H1 (cell line): ENCODE measurements at regions not wholly inside any gene's neighbourhood (a gene's known extent, or its start where the extent isn't known, plus 50 kb on each side); places are given as distances from the start of the nearest gene placed in this dataset.

Experiments used
- CREB1 ChIP-seq: IDR thresholded peaks from 2 replicates; pipeline ENCODE4 v1.6.1; 2012; ENCODE audit warnings: inconsistent platforms
- CTBP2 ChIP-seq: IDR thresholded peaks from 2 replicates; pipeline ENCODE4 v1.7.0; 2011; ENCODE audit warnings: borderline replicate concordance, mild to moderate bottlenecking, moderate library complexity, mixed read lengths, low read length; ENCODE audit not compliant: insufficient read depth, insufficient read length
- CTCF ChIP-seq, 3 experiments: IDR thresholded peaks; 1 replicate in 2 of 3; 2 replicates in 1 of 3; pipeline versions ENCODE4 v1.5.1 to v1.6.1; 2011; ENCODE audit warnings: low read length in 3 of 3, mild to moderate bottlenecking in 3 of 3, inconsistent platforms in 2 of 3, low read depth in 1 of 3, moderate library complexity in 1 of 3; ENCODE audit not compliant: insufficient read depth in 1 of 3; ENCODE audit errors: control extremely low read depth in 1 of 3
- EZH2 ChIP-seq: fragments of 200-600 bp; sonication (generic); IDR thresholded peaks from 2 replicates; pipeline ENCODE4 v1.7.1; 2012; ENCODE audit warnings: low read depth, mild to moderate bottlenecking, moderate library complexity, low read length, inconsistent platforms; ENCODE audit not compliant: severe bottlenecking
- MAX ChIP-seq: IDR thresholded peaks from 2 replicates; pipeline ENCODE4 v1.6.1; 2012; ENCODE audit warnings: inconsistent platforms
- POLR2A ChIP-seq, 2 experiments: IDR thresholded peaks; 1 replicate in 1 of 2; 2 replicates in 1 of 2; pipeline ENCODE4 v1.6.1; 2011; ENCODE audit warnings: low read depth in 2 of 2, low read length in 2 of 2, mild to moderate bottlenecking in 2 of 2; ENCODE audit errors: control extremely low read depth in 1 of 2
- POLR2AphosphoS5 ChIP-seq: IDR thresholded peaks from 2 replicates; pipeline ENCODE4 v1.6.1; 2011; ENCODE audit warnings: low read depth, low read length
- RNF2 ChIP-seq: fragments of 200-900, 300-1000 bp; sonication (generic); IDR thresholded peaks from 2 replicates; pipeline ENCODE4 v1.7.1; 2016; ENCODE audit warnings: borderline replicate concordance, low read depth, mild to moderate bottlenecking, antibody characterized with exemption, low read length; ENCODE audit not compliant: poor library complexity, severe bottlenecking; ENCODE audit errors: missing control alignments
- RXRA ChIP-seq: IDR thresholded peaks from 2 replicates; pipeline ENCODE4 v1.6.1; 2011; ENCODE audit warnings: low read depth, mild to moderate bottlenecking, low read length, moderate library complexity; ENCODE audit not compliant: insufficient read depth

GRCh38 chr6:15888798-15889772 lies 226.3 kb upstream of the DTNBP1 start:
- TF ChIP-seq EZH2 (no peak), CTBP2 (no peak), CTCF (IDR thresholded peaks at IDR 0.05; ENCODE audit: control extremely low read depth in 1 of 3, insufficient read depth in 1 of 3, low read depth in 1 of 3, low read length in 3 of 3) (no peak), RNF2 (no peak), POLR2A (IDR thresholded peaks at IDR 0.05; ENCODE audit: control extremely low read depth in 1 of 2, low read depth in 2 of 2, low read length in 2 of 2) (no peak), MAX (no peak), POLR2AphosphoS5 (no peak), RXRA (no peak), CREB1 (no peak)
